RWPE2 (cell line): ENCODE measurements at regions not wholly inside any gene's neighbourhood (a gene's known extent, or its start where the extent isn't known, plus 50 kb on each side); places are given as distances from the start of the nearest gene placed in this dataset.

Source experiments
- ATAC-seq: fragments of 200-7000 bp; cut with Tn5 transposase; 3 replicates; pipeline ENCODE4 v1.9.1; 2021; ENCODE audit warnings: low read depth
- DNase-seq: peaks from one replicate; pipeline ENCODE4 v3.0.0-alpha.2; 2020; ENCODE audit warnings: low spot score
- H3K27ac ChIP-seq: fragments of 450-650 bp; 2 replicates; pipeline ENCODE4 v1.5.1; 2017; ENCODE audit warnings: mild to moderate bottlenecking; ENCODE audit not compliant: poor library complexity, severe bottlenecking
- H3K27me3 ChIP-seq: fragments of 250-450 bp; sonication (Bioruptor Pico); 2 replicates; pipeline ENCODE4 v1.5.1; 2021; ENCODE audit warnings: mild to moderate bottlenecking, moderate library complexity; ENCODE audit not compliant: insufficient read depth, poor library complexity, severe bottlenecking
- H3K36me3 ChIP-seq: fragments of 250-450 bp; sonication (Bioruptor Pico); 2 replicates; pipeline ENCODE4 v1.5.1; 2020; ENCODE audit warnings: low read depth, mild to moderate bottlenecking, moderate library complexity
- H3K4me1 ChIP-seq: fragments of 250-450 bp; sonication (Bioruptor Pico); 2 replicates; pipeline ENCODE4 v1.5.1; 2021; ENCODE audit warnings: mild to moderate bottlenecking, moderate library complexity; ENCODE audit not compliant: insufficient read depth, poor library complexity, severe bottlenecking
- H3K4me3 ChIP-seq: fragments of 250-450 bp; sonication (Bioruptor Pico); 2 replicates; pipeline ENCODE4 v1.5.1; 2021; ENCODE audit warnings: mild to moderate bottlenecking, moderate library complexity; ENCODE audit not compliant: severe bottlenecking
- H3K9me3 ChIP-seq: fragments of 250-450 bp; sonication (Bioruptor Pico); 2 replicates; pipeline ENCODE4 v1.5.1; 2021; ENCODE audit warnings: mild to moderate bottlenecking, moderate library complexity; ENCODE audit not compliant: severe bottlenecking
- TF ChIP-seq, protein P1 (sequence below): fragments of 450-650 bp; IDR thresholded peaks from one replicate; pipeline ENCODE4 v1.5.1; 2017; ENCODE audit warnings: mild to moderate bottlenecking, moderate library complexity; ENCODE audit not compliant: poor library complexity, severe bottlenecking

DNA sequence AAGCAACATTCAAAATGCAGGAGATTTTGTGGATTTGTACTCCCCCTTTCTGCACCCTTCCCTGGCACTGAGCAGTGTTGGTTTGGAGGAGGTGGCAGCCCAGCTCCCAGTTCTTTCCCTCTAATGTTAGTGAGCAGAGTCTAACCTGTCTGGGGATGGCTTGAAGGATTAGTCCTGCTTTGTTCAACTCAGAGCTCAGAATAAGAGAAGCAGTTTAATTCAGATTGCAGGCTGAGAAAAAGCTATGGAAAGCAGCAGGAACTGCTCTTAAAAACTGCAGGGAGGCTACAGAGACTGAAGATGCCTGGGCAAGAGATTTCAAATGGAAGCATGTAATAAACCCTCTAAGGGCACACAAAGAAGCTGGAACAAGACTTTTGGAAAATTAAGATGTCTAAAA is 223.4 kb upstream of the GGTLC1 start:
- Histone ChIP-seq H3K27me3 (peaks cover 2% of the 10 kb centered on the region), H3K27ac (no peak overlapping the region), H3K4me1 (no peaks in the 10 kb centered on the region), H3K4me3 (no peak overlapping the region), H3K36me3 (no peaks in the 10 kb centered on the region), H3K9me3 (no peaks in the 10 kb centered on the region)
- TF ChIP-seq, protein P1, sequence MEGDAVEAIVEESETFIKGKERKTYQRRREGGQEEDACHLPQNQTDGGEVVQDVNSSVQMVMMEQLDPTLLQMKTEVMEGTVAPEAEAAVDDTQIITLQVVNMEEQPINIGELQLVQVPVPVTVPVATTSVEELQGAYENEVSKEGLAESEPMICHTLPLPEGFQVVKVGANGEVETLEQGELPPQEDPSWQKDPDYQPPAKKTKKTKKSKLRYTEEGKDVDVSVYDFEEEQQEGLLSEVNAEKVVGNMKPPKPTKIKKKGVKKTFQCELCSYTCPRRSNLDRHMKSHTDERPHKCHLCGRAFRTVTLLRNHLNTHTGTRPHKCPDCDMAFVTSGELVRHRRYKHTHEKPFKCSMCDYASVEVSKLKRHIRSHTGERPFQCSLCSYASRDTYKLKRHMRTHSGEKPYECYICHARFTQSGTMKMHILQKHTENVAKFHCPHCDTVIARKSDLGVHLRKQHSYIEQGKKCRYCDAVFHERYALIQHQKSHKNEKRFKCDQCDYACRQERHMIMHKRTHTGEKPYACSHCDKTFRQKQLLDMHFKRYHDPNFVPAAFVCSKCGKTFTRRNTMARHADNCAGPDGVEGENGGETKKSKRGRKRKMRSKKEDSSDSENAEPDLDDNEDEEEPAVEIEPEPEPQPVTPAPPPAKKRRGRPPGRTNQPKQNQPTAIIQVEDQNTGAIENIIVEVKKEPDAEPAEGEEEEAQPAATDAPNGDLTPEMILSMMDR: no peak
- ATAC-seq (no peak), DNase-seq (no peak)

DNA sequence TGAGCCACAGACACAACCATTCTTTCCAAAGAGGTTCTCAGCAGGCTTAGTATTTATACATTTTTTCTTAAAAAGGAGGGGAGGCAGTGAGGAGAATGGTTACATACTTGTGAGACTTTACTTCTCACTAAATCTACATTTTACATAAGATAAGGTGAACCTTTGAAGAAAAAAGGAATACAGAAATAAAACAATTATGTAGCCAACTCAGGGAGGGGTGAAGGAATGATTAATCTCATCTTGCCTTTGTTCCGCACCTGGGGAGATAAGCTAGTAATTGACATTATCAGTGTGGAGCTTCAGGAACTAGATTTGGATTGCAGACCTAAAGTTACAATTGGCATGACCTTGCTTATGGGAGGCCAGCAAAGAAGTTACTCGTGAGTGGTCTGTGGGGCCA is 221.8 kb upstream of the GGTLC1 start:
- H3K36me3 ChIP-seq: no peaks in the 10 kb centered on the region
- H3K27ac ChIP-seq: no peak overlapping the region
- no peak for ATAC-seq
- H3K4me1 ChIP-seq: no peaks in the 10 kb centered on the region
- no peaks in the 10 kb centered on the region for H3K27me3 ChIP-seq
- H3K9me3 ChIP-seq: no peaks in the 10 kb centered on the region
- TF ChIP-seq, protein P1: no peak
- no peak for DNase-seq
- H3K4me3 ChIP-seq: no peak overlapping the region

DNA sequence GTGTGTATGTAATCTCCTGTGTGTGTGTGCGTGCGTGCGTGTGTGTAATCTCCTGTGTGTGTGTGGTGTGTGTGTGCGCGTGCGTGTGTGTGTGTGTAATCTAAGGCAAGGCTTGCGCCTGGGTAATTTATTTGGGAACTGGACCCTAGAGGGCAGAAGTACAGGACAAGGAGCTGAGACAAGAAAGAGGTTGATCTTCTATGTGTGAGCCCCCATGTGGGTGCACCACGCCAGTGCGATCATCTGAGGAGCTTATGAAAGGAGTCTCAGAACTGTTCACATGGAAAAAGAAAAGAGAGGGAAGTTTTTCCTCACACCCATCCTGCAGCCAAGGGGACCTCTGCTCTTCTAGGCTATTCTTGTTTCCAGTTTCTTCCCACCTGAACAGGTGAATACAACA is 220.1 kb upstream of the GGTLC1 start:
- Histone ChIP-seq H3K9me3 (no peaks in the 10 kb centered on the region), H3K36me3 (no peaks in the 10 kb centered on the region), H3K4me1 (no peaks in the 10 kb centered on the region), H3K27me3 (no peaks in the 10 kb centered on the region), H3K4me3 (no peak overlapping the region), H3K27ac (no peak overlapping the region)
- no peak for DNase-seq
- ATAC-seq: no peak
- TF ChIP-seq, protein P1: peak; percentile 5

DNA sequence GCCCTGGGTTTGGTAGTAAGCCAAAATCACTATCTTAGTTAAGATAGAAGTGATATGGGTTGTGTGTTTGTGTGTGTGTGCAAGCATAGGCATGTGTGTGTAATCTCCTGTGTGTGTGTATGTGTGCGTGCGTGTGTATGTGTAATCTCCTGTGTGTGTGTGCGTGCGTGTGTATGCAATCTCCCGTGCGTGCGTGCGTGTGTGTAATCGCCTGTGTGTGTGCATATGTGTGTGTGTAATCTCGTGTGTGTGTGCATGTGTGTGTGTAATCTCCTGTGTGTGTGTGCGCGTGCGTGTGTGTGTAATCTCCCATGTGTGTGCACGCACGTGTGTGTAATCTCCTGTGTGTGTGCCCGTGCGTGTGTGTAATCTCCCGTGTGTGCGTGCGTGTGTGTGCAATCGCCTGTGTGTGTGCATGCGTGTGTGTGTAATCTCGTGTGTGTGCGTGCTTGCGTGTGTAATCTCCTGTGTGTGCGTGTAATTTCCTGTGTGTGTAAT is 219.3 kb upstream of the GGTLC1 start:
- no peaks in the 10 kb centered on the region for H3K36me3 ChIP-seq
- no peak for ATAC-seq
- H3K4me3 ChIP-seq: no peak overlapping the region
- H3K27me3 ChIP-seq: no peaks in the 10 kb centered on the region
- H3K9me3 ChIP-seq: no peaks in the 10 kb centered on the region
- H3K4me1 ChIP-seq: no peaks in the 10 kb centered on the region
- TF ChIP-seq, protein P1: no peak
- no peak overlapping the region for H3K27ac ChIP-seq
- no peak for DNase-seq

DNA sequence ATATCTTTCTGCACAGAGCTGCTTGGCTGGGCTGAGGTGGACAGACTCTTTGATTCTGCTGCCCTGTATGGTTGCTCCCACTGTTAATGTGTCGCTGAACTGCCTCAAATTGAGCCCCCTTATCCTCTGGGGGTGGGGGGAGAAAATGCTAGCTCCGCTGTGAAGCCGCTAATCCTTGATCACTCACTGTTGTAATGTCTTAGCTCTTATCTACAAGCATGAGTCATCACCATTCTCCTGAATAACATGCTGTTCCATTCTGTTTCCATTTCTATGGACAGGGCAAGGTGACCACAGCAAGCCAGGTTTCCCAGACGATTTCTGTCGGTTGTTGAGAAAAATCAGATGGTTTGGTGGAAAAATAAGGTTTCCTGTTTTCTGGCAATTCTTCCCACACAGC is 218.4 kb upstream of the GGTLC1 start:
- H3K27ac ChIP-seq: no peak overlapping the region
- H3K36me3 ChIP-seq: no peaks in the 10 kb centered on the region
- H3K4me3 ChIP-seq: no peak overlapping the region
- TF ChIP-seq, protein P1: no peak
- H3K27me3 ChIP-seq: no peaks in the 10 kb centered on the region
- no peaks in the 10 kb centered on the region for H3K9me3 ChIP-seq
- H3K4me1 ChIP-seq: no peaks in the 10 kb centered on the region
- DNase-seq (no peak), ATAC-seq (no peak)
